SK-N-SH (cell line): ENCODE measurements at regions not wholly inside any gene's neighbourhood (a gene's known extent, or its start where the extent isn't known, plus 50 kb on each side); places are given as distances from the start of the nearest gene placed in this dataset.

Source experiments
- CTCF ChIA-PET: fragments of 300-600, 350-600 bp; formaldehyde crosslinking; extraction: SDS; loops from one replicate; lab custom pipeline; 2021; lab: Yijun Ruan, JAX
- POLR2A ChIA-PET: fragments of 350-600 bp; sonication (Branson Sonifier 250); formaldehyde crosslinking; extraction: SDS; loops from one replicate; lab custom pipeline; 2020; ENCODE audit warnings: antibody characterized with exemption, inconsistent platforms; lab: Yijun Ruan, JAX
- DNase-seq: peaks from one replicate; pipeline ENCODE4 v3.0.0; 2012
- H2AFZ ChIP-seq: fragments of 200-600 bp; sonication (generic); 2 replicates; pipeline ENCODE4 v1.8.1; 2016; ENCODE audit warnings: antibody characterized with exemption, mild to moderate bottlenecking, low read depth
- H3F3A ChIP-seq: fragments of 200-600 bp; sonication (generic); replicated peaks from 2 replicates; pipeline ENCODE3; 2016; ENCODE audit warnings: antibody characterized with exemption, mild to moderate bottlenecking; ENCODE audit not compliant: insufficient read depth
- H3K27ac ChIP-seq, 2 experiments: fragments of 200-500 bp in 1 of 2; fragments of 200-600 bp in 1 of 2; sonication (Bioruptor generic) in 1 of 2; sonication (generic), shearing (Covaris generic) in 1 of 2; 2 replicates each; pipeline versions ENCODE4 v1.5.1 to v1.6.1; 2014 to 2016; ENCODE audit warnings: low read depth in 2 of 2, inconsistent platforms in 1 of 2, low read length in 1 of 2, mild to moderate bottlenecking in 1 of 2, mixed read lengths in 1 of 2
- H3K27me3 ChIP-seq: fragments of 200-600 bp; sonication (generic), shearing (Covaris generic); 2 replicates; pipeline ENCODE4 v1.6.1; 2016; ENCODE audit warnings: mixed run types; ENCODE audit not compliant: insufficient read depth
- H3K36me3 ChIP-seq, 2 experiments: fragments of 200-500 bp in 1 of 2; fragments of 200-600 bp in 1 of 2; sonication (Bioruptor generic) in 1 of 2; sonication (generic) in 1 of 2; replicated peaks in 1 of 2; 2 replicates each; pipeline versions ENCODE3 to v1.5.1; 2014 to 2016; ENCODE audit warnings: low read length in 1 of 2, mild to moderate bottlenecking in 1 of 2; ENCODE audit not compliant: insufficient read depth in 2 of 2, control insufficient read depth in 1 of 2
- H3K4me1 ChIP-seq, 2 experiments: fragments of 200-500 bp in 1 of 2; fragments of 200-600 bp in 1 of 2; sonication (Bioruptor generic) in 1 of 2; sonication (generic), shearing (Covaris generic) in 1 of 2; 2 replicates each; pipeline versions ENCODE4 v1.5.1 to v1.6.1; 2014 to 2016; ENCODE audit warnings: low read depth in 1 of 2, low read length in 1 of 2, mixed run types in 1 of 2; ENCODE audit not compliant: insufficient read depth in 2 of 2, control insufficient read depth in 1 of 2
- H3K4me2 ChIP-seq: fragments of 200-600 bp; sonication (generic), shearing (Covaris generic); 2 replicates; pipeline ENCODE4 v1.6.1; 2017; ENCODE audit warnings: mixed run types
- H3K4me3 ChIP-seq, 2 experiments: fragments of 200-500 bp in 1 of 2; fragments of 200-600 bp in 1 of 2; sonication (Bioruptor generic) in 1 of 2; sonication (generic), shearing (Covaris generic) in 1 of 2; 2 replicates each; pipeline versions ENCODE4 v1.5.1 to v1.8.1; 2014 to 2016; ENCODE audit warnings: low read depth in 2 of 2, inconsistent platforms in 1 of 2, low read length in 1 of 2, mild to moderate bottlenecking in 1 of 2, mixed read lengths in 1 of 2, moderate library complexity in 1 of 2
- H3K79me2 ChIP-seq: fragments of 200-600 bp; sonication (generic); 2 replicates; pipeline ENCODE4 v1.8.1; 2017; ENCODE audit warnings: mild to moderate bottlenecking; ENCODE audit not compliant: insufficient read depth
- H3K9ac ChIP-seq: fragments of 200-600 bp; sonication (generic); 2 replicates; pipeline ENCODE4 v1.6.1; 2017; ENCODE audit warnings: mixed run types
- H3K9me2 ChIP-seq: fragments of 200-600 bp; sonication (generic); 2 replicates; pipeline ENCODE4 v1.6.1; 2017; ENCODE audit warnings: mixed run types
- H3K9me3 ChIP-seq: fragments of 200-600 bp; sonication (generic); 2 replicates; pipeline ENCODE4 v1.6.1; 2017; ENCODE audit warnings: mixed run types, mild to moderate bottlenecking, moderate library complexity
- H4K20me1 ChIP-seq: fragments of 200-600 bp; sonication (generic); 2 replicates; pipeline ENCODE4 v1.6.1; 2017; ENCODE audit warnings: mild to moderate bottlenecking, mixed run types; ENCODE audit not compliant: insufficient read depth
- RFX5 ChIP-seq: IDR thresholded peaks from 2 replicates; pipeline ENCODE4 v1.6.1; 2012; ENCODE audit warnings: mild to moderate bottlenecking, improper control_type of control experiment, low read length
- WGBS: methylation state at CpG from one replicate; pipeline ENCODE4 v1.1.6; 2017; ENCODE audit warnings: low lambda C conversion rate; 5-methylcytosine and 5-hydroxymethylcytosine counted together
- TF ChIP-seq, protein P1 (sequence below): IDR thresholded peaks from 2 replicates; pipeline ENCODE4; 2012
- TF ChIP-seq, protein P2 (sequence below): IDR thresholded peaks from 2 replicates; pipeline ENCODE4 v1.4.0; 2012; ENCODE audit warnings: low read depth, borderline replicate concordance

DNA sequence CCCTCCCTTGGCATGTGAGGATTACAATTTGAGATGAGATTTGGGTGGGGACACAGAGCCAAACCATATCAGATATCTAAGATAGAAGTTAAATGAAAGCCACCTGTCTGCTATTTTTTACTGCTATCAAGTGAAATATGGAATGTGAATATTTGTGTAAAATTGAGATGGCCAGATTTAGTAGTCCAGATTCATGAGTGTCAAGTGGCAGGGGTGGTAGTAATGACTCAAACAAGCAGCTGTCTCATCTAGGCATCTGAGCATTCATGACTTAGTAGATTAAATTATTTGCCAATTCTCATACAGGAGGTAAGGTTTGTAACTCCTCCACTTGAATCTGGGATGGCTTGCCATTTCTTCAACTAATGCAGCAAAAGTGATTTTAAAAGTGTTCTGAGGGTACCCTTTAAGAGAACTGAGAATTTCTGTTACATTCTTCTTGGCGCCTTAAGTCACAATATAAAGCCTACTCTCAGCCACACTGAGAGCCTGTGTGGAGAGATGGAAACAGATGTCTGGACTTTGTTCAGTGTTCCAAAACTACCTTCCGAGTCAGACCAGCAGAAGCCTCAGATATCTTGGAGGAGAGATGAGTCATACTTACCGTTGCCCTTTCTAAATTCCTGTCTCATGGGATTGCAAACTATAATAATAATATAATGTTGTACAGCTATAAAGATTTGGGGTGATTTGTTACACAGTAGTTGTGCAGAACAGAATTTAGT is 1065.6 kb upstream of the TMPRSS15 start:
- DNase-seq, result no peak
- no peaks in the 10 kb centered on the region for H3F3A ChIP-seq
- TF ChIP-seq, protein P1, sequence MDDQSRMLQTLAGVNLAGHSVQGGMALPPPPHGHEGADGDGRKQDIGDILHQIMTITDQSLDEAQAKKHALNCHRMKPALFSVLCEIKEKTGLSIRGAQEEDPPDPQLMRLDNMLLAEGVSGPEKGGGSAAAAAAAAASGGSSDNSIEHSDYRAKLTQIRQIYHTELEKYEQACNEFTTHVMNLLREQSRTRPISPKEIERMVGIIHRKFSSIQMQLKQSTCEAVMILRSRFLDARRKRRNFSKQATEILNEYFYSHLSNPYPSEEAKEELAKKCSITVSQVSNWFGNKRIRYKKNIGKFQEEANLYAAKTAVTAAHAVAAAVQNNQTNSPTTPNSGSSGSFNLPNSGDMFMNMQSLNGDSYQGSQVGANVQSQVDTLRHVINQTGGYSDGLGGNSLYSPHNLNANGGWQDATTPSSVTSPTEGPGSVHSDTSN, result no peak
- TF ChIP-seq, all 33 proteins: peak for 0
- POLR2A ChIA-PET, result no interaction called here
- H3K79me2 ChIP-seq, result no peaks in the 10 kb centered on the region
- CTCF ChIA-PET, result no interaction called here
- no peaks in the 10 kb centered on the region for H3K9me3 ChIP-seq
- no peaks in the 10 kb centered on the region for H4K20me1 ChIP-seq
- H3K4me3 ChIP-seq, result no peak overlapping the region
- no peak overlapping the region for H3K9ac ChIP-seq
- H3K27ac ChIP-seq, result no peak overlapping the region
- no peaks in the 10 kb centered on the region for H3K9me2 ChIP-seq
- H3K36me3 ChIP-seq, result no peaks in the 10 kb centered on the region
- no peaks in the 10 kb centered on the region for H3K27me3 ChIP-seq
- 0% methylated on average over 3 of the region's 3 CpGs for WGBS
- H3K4me2 ChIP-seq, result no peak overlapping the region
- no peak overlapping the region for H2AFZ ChIP-seq
- no peaks in the 10 kb centered on the region for H3K4me1 ChIP-seq

DNA sequence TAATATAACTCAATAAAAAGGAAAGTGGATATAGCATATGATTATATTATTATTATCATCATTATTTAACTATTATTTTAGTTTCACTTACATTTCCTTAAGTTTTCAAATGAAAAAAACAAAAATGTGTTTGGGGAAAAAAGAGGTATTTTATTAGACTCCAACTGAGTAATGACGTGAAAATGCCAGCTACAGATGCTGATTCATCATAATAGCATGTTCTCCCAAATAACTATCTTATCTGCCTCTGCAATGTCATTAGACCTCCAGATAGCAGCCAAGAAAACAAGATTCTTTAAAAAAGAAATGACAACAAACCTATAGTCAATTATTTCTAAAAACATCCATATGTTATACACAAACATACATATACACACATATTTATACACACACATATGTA is 1071.9 kb upstream of the TMPRSS15 start:
- no peak for TF ChIP-seq RFX5
- TF ChIP-seq, all 33 proteins: peak for 0
- no peak overlapping the region for H2AFZ ChIP-seq
- H3K79me2 ChIP-seq, result no peaks in the 10 kb centered on the region
- no peak overlapping the region for H3K4me3 ChIP-seq
- ChIA-PET CTCF (no interaction called here), POLR2A (no interaction called here)
- 15% methylated on average over 1 of the region's 1 CpG for WGBS
- no peak overlapping the region for H3K27ac ChIP-seq
- H3K9me2 ChIP-seq, result no peaks in the 10 kb centered on the region
- H3K9me3 ChIP-seq, result no peaks in the 10 kb centered on the region
- DNase-seq, result no peak
- no peaks in the 10 kb centered on the region for H3F3A ChIP-seq
- no peak overlapping the region for H3K9ac ChIP-seq
- H3K36me3 ChIP-seq, result no peaks in the 10 kb centered on the region
- no peaks in the 10 kb centered on the region for H3K4me1 ChIP-seq
- no peaks in the 10 kb centered on the region for H3K27me3 ChIP-seq
- H4K20me1 ChIP-seq, result no peaks in the 10 kb centered on the region
- H3K4me2 ChIP-seq, result no peak overlapping the region

DNA sequence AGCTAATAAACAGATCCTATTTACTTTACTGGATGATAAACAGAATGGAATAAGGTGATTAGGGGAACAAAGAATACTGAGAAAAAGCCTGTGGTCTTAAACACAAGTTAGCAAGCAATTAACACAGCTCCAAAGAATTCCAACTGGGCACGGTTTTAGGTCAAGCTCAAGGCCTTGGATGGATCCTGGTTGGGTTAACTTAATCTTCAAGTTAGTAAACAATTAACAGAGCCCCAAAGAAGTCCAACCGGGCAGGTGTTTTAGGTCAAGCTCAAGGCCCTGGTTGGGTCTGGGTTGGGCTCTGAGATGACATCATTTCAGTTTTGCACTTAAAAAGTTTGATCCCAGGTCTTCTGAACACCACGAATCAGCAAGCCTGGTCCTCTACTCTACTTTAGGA is 1086.3 kb upstream of the TMPRSS15 start:
- H3K4me1 ChIP-seq, result no peaks in the 10 kb centered on the region
- H3K4me2 ChIP-seq, result no peak overlapping the region
- H3K27ac ChIP-seq, result no peak overlapping the region
- DNase-seq, result no peak
- H3K79me2 ChIP-seq, result no peaks in the 10 kb centered on the region
- H3K27me3 ChIP-seq, result no peaks in the 10 kb centered on the region
- CTCF ChIA-PET, result interaction anchor here (1.1 kb wide), 1 partner anchor 18 kb away, joined by 3 read pairs; no protein-coding TSS in a partner anchor
- H4K20me1 ChIP-seq, result no peaks in the 10 kb centered on the region
- no peak overlapping the region for H2AFZ ChIP-seq
- TF ChIP-seq, protein P2, sequence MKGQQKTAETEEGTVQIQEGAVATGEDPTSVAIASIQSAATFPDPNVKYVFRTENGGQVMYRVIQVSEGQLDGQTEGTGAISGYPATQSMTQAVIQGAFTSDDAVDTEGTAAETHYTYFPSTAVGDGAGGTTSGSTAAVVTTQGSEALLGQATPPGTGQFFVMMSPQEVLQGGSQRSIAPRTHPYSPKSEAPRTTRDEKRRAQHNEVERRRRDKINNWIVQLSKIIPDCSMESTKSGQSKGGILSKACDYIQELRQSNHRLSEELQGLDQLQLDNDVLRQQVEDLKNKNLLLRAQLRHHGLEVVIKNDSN, result no peak
- 0% methylated on average over 3 of the region's 3 CpGs for WGBS
- no peaks in the 10 kb centered on the region for H3K9me3 ChIP-seq
- POLR2A ChIA-PET, result no interaction called here
- H3F3A ChIP-seq, result no peaks in the 10 kb centered on the region
- no peak overlapping the region for H3K9ac ChIP-seq
- no peaks in the 10 kb centered on the region for H3K9me2 ChIP-seq
- H3K4me3 ChIP-seq, result no peak overlapping the region
- no peaks in the 10 kb centered on the region for H3K36me3 ChIP-seq
